DMS153 treated with DMSO at 0.1 percent for 48 hours (cell line): ENCODE measurements at regions not wholly inside any gene's neighbourhood (a gene's known extent, or its start where the extent isn't known, plus 50 kb on each side); places are given as distances from the start of the nearest gene placed in this dataset.

Experiments used
- DNase-seq: peaks from one replicate; lab custom pipeline; 2025; ENCODE audit not compliant: unreplicated experiment; lab: John Stamatoyannopoulos, UW

DNA sequence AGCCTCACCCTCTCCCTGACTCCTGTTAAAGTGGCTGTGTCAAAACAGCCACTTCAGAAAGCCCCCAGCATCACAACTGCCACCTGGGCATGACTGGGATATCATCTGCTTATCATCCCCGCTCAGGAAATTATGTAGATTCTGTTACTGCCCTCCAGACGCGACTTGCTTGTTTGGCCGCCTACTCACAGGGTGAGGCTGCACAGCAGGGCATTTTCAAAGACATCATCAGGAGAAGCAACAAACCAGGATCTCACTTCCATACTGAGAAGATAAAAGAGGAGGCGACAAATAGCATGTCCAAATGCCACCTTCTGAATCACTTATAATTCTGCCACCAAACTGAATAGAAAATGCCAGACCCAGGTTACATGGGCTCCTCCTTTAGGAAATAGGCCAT, 94.8 kb downstream of the MIS18A start:
- DNase-seq, result no peak

DNA sequence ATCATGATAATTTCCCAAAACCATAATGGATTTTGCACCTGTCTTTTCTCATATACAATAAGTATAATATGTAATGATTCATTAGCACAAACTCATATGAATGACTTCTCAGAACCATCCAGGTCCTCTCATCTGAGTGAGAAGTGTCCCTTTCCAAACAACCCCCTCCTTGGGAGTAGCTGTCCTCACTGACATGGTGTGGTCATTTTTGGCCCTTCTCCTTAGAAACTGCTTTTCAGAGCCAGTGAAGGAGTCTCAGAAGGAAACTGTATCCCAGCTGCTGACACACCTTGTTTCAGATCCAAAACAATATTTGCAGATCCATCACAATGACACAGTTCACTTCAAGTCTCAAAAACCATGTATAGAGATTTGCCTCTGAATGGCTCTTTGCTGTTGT, 95.5 kb downstream of the MIS18A start:
- no peak for DNase-seq

DNA sequence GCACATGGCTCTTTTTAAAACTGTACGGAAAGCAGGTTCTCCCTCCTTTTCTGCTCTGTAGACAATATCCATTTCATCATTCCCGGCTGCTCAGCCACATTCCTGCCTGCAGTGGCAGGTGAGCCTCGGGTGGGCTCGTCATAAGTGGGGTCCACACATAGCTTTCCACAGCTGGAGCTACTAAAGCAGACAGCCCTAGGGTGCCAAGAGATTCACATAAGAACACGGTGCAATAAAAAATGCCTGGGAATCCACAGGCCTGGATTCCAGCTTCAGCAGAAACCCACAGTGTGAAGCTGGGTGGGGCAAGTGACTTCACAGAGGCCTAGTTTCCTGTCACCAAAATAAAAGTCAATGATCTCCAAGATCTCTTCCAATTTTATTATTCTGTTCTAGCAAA, 96.4 kb downstream of the MIS18A start:
- DNase-seq, result no peak

DNA sequence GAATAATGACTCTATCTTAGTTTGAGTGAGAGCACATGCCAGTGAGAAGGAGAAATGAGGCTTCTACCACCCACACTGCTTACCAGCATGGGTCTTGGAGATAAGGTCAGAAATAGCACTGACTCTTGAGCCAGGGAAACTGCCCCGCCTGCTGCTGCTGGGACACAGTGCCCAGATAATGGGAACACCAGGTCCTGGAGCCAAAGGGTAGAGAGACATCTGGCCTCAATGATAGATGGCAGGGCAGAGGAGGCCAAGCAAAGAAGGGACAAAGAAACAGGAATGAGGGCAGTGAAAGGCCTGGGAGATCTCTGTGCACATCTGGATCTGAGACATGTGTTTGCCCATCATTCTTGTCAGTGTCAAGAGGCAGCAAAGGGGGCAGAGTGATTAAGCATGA, 97.4 kb downstream of the MIS18A start:
- DNase-seq, result no peak

DNA sequence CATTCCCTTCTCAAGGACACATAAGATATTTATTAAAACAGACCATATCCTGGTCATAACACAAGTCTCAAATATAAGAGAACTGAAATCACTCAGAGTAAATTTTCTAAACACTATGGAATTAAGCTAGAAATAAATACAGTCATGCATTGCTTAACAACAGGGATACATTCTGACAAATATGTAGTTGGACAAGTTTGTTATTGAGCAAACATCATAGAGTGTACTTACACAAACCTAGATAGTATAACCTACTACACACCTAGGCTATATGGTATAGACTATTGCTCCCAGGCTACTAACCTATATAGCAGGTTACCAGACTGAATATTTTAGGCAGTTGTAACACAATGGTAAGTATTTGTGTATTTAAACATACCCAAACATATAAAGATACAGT, 104.0 kb downstream of the MIS18A start:
- no peak for DNase-seq

DNA sequence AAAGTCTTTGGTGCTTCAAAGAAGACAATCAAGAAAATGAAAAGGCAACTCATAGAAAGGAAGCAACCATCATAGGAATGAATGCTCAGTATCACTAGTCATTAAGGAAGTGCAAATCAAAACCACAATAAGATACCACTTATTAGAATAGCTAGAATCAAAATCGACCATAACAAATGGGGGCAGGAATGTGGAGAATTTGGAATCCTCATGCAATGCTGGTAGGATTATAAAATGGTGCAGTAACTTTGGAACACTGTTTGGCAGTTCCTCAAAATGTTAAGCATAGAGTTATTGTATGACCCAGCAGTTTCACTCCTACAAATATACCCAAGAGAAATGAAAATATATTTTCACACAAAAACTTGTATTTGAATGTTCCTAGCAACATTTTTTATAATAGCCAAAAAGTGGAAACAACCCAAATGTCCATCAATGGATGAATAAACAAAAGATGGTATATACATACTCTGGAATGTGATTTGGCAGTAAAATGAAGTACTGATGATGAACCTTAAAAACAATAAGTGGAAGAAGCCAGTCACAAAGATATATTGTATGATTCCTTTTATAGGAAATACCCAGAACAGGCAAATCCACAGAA, 105.6 kb downstream of the MIS18A start:
- no peak for DNase-seq

DNA sequence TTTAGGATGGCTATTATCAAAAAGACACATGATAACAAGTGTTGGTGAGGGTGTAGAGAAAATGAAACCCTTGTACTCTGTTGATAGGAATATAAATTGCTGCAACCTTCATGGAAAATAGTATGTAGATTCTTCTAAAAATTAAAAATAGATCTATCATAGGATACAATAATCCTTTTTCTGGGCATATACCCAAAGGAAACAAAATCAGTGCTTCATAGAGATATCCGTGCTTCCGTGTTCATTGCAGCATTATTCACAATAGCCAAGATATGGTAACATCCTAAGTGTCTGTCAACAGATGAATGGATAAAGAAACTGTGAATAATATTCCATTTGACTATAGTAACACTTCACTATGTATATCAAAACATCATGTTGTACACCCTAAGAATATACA, 106.7 kb downstream of the MIS18A start:
- no peak for DNase-seq

DNA sequence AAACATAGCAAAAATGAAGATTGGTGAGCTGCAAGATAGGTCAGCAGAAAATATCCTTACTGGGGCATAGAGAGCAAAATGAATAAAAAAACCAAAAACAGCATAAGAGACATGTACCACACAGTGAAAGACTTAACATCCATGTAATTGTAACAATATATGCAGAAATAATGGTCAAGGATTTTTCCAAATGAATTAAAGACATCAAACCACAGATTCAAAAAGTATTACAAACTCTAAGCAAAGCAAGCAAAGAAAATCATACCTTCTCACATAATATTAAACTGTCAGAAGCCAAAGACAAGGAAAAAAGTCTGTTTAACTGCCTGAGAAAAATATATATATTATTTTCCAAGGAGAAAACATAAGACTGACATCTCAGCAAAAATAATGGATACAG, 111.3 kb downstream of the MIS18A start:
- DNase-seq, result no peak

DNA sequence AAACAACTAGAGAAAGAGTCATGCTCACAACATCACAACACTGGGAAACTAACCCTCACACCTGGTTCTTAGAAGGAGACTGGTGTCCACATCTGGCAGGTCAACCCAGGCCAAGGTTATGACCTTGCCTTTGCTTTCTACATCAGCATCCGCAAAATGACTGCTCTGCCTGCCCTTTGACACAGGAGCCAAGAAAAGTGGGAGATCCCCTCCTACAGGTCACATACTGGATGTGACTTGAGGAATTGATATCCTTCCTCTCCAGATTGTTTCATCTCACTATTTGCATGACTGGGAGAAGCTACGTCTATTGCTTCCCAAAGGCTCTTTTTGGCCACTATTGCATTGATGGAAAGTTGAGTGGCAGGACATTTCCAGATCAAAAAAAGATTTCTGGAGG, 115.5 kb downstream of the MIS18A start:
- DNase-seq, result no peak

DNA sequence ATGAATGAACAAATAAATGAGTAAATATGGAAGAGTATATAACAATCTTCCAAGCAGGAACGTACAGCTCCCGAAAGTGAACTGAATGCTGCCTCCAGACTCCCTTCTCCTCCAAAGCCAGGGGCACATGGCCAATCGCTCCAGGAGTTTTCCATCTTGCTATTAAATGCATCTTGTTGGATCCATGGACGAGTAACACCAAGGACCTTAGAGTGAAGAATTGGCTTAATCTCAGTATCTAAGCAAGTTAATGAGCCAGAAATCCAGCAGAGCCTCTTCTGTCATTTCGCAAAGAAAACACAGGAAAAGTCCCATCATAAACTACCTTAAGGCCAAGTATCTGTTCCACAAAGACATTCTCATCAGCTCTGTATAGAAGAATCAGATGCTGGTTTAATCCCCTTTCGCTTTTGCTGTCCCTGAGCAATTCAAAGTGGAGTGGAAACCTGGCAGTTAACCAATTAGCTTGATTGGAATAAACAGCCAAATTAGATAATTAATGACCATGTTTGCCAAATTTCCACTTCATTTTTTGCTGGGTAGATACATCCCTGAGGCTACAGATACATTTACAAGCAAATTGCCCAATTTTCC, 116.0 kb downstream of the MIS18A start:
- no peak for DNase-seq

DNA sequence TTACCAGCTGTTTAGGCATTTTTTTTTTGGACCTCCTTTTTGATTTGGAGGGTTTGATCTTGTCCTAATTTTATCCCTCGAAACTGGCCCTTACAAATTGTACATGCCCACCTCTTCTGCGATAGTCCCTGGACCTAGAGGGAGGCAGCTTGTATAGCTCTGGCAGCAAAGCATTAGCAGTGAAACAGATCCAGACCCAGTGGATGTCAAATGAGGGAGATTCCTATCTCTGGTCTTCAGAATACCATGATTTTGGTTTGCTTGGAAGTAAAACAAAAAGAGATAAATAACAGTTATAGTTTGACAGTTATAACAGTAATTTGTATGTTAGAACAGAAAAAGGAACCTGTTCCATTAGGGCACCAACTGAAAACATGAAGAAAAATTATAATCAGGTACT, 123.6 kb downstream of the MIS18A start:
- no peak for DNase-seq

DNA sequence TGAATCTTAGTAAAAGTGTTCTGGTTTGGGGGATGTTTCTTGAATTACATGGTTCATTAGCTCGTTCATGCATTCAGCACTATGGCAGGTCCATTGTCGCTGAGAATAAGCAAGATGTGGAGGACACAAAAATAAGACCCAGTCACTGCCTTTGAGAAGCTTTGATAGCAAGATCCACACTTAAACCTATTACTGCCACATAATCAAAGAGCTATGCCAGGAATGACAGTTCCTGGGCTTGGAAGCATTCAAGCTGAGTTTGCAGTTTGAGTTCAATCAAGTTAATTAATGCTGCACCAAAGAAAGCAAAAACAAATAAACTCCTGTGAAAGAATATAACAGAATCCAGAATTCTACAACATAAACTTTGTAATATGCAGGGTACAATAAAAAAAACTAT, 131.8 kb downstream of the MIS18A start:
- DNase-seq, result no peak

DNA sequence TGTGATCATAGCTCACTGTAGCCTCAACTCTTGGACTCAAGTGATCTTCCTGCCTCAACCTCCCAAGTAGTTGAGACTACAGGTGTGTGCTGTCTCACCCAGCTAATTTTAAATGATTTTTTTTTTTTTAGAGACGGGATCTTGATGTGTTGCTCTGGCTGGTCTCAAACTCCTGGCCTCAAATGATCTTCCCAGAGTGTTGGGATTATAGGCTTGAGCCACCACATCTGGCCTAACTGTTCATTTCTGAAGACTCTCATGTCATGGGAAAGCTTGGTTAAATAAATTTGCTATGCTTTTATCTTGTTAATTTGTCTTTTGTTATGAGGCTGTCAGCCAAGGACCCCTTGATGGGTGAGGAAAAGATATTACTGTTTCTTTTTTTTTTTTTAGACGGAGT, 134.0 kb downstream of the MIS18A start:
- DNase-seq, result no peak

DNA sequence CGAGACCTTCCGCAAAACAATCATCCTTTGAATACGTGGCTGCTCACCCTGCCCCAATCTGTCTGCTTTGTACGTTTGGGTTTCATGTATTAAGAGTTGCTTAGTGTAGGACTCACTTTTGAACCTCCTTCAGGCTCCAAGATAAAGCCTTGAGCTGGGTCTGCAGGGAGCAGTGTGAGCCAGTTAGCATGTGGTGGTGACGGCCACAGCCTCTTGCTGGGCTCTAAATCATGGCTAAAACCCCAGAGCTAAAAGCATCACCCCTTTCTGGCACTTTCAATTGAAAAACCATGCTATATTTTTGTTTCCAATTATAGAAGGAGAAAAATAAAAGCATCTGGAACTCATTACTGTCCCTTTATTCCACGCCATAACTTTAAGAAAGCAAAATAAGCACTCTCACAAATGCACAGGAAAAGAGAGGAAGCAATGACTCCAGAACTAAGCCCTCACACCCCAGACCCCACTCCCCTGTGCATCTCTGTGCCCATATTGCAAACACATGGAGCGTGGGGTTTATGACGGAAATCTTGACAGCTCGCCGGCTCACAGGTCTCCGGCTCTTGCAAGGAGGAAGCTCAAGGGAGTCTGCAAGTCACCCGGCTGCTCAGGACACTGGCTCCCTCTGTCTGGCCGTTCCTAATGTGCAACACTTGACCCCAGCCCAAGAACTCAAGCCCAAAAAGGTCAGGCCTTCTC, 135.5 kb downstream of the MIS18A start:
- DNase-seq, result no peak

DNA sequence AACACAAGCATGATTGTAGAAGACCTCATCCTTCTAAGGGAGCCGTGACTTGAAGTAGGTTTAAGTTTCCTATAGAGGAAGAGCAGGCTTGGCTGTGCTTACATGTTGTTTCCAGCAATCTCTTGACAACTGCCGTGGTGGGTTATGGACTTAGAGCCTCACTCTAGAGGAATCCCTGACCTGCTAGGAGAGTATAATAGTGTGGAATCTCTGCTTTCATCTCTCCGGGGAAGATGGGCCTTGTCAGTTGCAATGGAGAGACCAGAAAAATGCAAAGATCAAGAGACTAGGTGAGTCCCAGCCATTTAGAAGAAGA, 137.6 kb downstream of the MIS18A start:
- no peak for DNase-seq

DNA sequence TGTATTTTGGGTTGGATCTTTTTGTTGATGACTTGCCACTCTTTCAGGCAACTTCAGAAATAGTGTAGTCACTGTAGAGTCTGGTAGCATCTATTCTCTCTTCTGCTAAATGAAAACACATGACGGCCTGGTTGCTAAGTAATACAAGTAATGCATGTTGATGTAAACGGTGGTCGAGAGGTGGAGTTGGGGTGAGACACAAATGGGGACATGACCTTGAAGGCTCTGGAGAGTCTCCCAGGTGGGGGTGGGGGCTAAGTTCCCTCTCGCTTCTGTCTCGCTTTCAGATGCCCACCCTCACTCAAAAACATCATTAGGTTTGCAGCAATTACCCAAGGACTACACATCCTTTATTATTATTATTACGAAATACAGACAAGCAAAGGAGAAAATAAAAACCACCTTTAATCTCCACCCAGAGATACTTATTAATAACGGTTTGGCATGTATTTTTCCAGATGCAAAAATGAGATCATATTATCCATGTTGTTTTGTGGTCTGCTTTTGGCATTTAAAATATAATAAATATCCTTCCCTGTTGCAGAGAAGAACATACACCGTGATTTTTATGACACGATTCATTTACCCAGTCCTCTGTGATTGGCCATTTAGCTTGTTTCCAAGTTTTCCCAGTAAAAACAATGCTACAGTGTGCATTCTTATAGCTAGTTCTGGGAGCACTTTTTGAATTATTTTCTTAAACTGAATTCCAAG, 138.1 kb downstream of the MIS18A start:
- DNase-seq, result no peak

DNA sequence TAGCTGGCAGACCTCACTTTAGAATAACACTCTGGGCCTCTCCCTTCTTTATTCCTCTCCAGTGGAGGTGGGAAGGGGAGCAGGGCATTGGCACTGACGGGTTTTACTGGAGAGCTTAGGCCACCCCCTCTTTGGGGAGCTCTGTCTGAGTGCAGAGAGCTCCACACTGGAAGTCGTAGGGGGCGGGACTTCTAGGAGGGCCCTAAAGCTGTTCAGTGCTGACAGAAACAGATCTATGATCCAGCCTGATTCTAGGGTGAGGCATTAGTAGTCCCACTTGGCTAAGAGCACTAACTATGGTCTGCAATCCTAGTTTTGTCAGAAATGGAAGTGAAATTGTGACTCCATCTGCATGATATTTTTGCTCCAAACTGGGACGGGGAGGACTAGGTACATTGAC, 138.7 kb downstream of the MIS18A start:
- DNase-seq, result no peak

DNA sequence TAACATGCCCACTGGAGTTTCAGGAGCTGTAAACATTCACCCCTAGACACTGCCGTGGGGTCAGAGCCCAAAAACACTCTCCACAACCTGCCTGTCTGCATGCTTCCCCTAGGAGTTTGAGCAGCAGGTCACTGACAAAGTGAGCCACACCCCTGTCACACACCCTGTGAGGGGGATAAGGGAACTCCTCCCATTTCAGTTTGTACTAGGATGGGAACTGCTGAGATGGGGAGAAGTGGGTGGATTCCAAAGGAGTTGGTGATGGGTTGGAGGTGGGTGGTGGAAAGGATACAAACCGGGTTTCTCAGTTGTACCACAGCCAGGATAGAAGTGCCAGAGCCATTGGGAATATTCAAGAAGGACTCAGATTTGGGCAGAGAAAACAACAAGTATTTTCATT, 140.2 kb downstream of the MIS18A start:
- DNase-seq, result no peak

DNA sequence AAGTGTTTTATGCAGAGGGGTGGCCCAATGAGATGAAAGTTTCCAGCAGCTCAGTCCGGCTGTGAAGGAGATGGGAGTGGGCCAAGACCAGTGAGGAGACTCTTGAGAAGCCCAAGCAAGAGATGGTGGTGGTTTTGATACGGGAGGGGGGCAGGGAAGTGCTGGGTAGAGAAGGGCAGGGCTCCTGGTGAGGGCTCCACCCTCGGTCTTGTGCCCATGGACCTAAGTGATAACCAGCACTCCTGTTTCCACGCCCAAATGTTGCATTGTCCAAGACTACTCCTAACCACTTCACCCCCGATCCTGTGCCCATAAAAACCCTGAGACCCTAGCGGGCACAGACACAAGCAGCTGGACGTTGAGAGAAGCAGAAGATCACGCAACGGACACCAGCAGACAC, 140.9 kb downstream of the MIS18A start:
- no peak for DNase-seq

DNA sequence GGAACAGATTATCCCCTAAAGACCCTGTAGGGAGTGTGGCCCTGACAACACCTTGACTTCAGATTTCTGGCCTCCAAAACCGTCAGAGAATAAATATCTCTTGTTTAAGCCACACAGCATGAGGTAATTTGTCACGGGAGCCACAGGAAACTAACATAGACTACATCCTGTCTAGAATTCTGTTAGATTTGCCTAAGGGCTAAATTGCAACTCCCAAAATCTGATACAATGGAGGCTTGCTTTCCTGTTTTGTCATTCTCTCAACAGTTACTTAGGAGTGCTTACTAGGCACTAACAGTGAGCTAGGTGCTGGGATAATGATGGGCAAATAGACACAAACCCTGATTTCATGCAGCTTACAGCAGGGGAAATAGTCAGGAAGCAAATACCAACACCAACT, 141.6 kb downstream of the MIS18A start:
- no peak for DNase-seq

DNA sequence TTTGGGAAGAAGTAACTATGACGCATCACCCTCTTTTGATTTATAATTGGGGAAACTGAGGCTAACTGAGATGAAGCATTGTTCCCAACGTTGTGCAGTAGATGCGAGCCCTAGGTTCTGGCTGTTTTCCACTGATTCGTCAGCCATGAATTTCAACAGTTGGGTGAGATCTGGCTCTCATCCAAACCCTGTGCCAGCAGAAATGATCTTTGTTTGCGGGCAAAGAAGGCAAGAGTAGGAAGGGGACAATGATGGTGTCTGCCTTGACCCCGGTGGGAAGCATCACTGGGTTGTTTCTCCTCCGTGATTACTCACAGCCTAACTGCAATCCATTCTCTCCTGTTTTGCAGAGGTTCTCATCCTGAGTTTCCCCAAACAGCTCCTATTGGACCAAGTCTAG, 142.3 kb downstream of the MIS18A start:
- no peak for DNase-seq
